B cell (primary cell): ENCODE measurements at regions not wholly inside any gene's neighbourhood (a gene's known extent, or its start where the extent isn't known, plus 50 kb on each side); places are given as distances from the start of the nearest gene placed in this dataset.
"Not testable (repeated sequence)": the region's sequence is repeated elsewhere in the genome, so short reads cannot be mapped to it uniquely, and the experiment has no call there.

ENCODE experiments used
- EZH2 ChIP-seq: IDR thresholded peaks from 2 replicates; pipeline ENCODE4 v1.6.1; 2012; ENCODE audit warnings: borderline replicate concordance, low read depth, mild to moderate bottlenecking, moderate library complexity, low read length; ENCODE audit not compliant: insufficient read depth, poor library complexity, severe bottlenecking
- TF ChIP-seq, protein P1 (sequence below): fragments of 200-600 bp; IDR thresholded peaks from one replicate; pipeline ENCODE4 v1.8.0; 2022; ENCODE audit warnings: antibody characterized with exemption, mild to moderate bottlenecking

DNA sequence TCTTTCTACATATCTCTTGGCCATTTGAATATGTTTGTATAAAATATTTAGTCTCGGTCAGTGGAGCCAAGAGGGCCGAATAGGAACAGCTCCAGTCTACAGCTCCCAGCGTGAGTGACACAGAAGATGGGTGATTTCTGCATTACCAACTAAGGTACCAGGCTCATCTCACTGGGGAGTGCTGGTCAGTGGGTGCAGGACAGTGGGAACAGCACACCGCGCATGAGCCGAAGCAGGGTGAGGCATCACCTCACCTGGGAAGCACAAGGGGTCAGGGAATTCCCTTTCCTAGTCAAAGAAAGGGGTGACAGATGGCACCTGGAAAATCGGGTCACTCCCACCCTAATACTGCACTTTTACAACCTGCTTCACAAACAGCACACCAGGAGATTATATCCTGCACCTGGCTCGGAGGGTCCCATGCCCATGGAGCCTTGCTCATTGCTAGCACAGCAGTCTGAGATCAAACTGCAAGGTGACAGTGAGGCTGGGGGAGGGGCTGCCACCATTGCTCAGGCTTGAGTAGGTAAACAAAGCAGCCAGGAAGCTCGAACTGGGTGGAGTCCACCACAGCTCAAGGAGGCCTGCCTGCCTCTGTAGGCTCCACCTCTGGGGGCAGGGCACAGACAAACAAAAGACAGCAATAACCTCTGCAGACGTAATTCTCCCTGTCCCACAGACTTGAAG is 1926.9 kb upstream of the DEFB115 start:
- TF ChIP-seq, protein P1, sequence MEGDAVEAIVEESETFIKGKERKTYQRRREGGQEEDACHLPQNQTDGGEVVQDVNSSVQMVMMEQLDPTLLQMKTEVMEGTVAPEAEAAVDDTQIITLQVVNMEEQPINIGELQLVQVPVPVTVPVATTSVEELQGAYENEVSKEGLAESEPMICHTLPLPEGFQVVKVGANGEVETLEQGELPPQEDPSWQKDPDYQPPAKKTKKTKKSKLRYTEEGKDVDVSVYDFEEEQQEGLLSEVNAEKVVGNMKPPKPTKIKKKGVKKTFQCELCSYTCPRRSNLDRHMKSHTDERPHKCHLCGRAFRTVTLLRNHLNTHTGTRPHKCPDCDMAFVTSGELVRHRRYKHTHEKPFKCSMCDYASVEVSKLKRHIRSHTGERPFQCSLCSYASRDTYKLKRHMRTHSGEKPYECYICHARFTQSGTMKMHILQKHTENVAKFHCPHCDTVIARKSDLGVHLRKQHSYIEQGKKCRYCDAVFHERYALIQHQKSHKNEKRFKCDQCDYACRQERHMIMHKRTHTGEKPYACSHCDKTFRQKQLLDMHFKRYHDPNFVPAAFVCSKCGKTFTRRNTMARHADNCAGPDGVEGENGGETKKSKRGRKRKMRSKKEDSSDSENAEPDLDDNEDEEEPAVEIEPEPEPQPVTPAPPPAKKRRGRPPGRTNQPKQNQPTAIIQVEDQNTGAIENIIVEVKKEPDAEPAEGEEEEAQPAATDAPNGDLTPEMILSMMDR, result not testable (repeated sequence)
- not testable (repeated sequence) for TF ChIP-seq EZH2
